HG03439 (cell line): ENCODE measurements at regions not wholly inside any gene's neighbourhood (a gene's known extent, or its start where the extent isn't known, plus 50 kb on each side); places are given as distances from the start of the nearest gene placed in this dataset.

ENCODE experiments used
- ATAC-seq: cut with Tn5 transposase; IDR thresholded peaks from one replicate; pipeline ENCODE4 v1.9.1; 2021; ENCODE audit warnings: mild to moderate bottlenecking, moderate library complexity; ENCODE audit not compliant: unreplicated experiment

DNA sequence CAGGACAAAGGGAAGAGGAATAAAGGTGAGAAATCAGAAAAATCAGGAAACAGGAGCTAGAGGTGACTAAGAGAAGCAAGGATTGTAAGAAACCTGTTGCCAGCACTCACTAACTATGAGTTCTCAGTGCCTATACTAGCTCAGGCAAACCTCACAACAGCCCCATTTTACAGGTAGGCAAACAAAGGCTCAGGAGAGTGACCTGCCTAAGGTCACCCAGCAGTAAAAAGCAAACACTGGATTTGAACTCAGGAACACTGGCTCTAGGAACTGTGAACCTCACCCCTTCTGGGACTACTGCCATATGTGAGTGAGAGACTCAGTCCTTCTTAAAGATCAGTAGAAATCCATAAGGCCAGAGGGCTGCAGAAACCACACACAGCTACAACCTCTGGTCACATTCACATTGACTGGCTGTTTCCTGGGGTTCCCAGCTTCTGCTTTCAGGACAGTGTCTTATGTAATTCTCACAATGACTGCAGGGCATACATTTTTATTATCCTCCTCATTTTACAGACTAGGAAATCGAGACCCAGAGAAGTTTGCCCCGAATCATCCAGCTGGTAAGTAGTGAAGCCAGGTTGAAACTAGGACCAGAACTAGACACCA, 80.7 kb upstream of the MAFB start:
- ATAC-seq: no peak

DNA sequence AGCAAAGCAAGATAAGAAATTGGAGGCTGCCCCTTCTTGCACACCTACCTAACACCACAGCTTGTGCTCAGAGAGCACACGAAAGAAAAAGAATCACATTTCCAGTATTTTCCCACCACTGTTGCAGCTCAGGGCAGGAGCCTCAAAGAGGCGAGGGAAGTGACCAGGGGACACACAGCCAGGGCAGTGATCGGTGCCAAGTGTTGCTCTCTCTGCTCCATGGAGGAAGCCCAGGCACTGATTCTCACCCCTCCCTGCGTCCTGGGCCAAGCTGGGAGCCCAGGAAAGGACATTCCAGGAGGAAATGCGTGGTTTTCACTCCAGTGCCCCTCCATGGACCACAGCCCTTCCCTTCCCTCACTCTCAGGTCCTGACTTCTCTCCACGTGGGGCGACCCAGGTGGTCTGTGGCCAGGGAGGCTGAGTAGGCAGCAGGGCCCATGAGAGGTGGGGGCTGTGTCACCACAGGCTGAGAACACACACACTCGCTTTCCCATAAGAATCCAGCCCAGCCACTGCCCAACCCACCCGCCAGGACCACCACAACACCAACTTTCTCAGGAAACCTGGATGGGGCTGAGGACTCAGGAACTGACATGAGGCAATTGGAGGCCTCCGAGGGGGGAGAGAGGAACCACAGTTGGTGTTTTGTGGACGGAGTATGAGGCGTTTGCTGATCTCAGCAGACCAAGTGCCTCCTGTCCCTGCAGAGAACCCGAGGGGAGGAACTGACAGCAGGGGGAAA, 81.7 kb upstream of the MAFB start:
- ATAC-seq: no peak

DNA sequence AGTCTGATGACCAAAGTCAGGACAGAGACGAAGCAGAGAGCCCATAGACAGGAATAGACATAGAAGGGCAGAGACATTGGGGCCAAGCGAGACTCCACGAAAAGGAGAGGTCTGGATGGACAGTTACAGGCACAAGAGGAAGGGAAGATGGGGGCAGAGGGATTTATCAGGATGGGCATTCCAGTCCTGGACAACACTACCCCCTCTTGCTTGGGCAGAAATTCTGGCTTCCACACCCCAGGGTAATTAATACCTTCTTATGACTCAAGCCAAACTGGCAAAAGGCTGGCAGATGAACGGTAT, 82.2 kb upstream of the MAFB start:
- ATAC-seq: no peak

DNA sequence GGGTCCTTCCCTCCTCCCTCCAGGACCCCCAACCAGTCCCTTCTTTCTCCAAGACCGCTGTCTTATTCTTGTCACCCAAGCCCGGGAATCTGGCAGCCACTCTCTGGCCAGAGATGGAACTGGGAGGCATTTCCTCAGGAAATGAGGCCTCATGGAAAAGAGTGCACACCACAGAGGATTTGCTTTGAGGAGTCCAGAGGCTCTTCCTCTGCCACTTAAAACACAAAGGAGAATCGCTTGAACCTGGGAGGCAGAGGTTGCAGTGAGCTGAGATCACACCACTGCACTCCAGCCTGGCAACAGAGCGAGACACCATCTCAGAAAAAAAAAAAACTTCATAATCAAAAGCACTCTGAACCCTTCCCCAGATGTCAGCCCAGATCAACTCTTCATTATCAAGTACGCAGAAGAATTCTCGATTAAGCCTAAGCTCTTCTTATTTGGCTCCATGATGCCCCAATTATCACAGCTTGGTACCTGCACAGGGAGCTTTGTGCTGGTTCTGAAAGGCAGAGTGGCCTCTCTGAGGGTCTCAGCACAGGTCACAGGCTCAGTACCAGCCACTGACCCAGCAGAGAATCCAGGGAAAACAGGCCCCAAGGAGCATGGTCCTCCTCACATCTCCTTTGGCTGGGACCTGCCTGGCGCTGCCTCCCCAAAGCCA, 82.9 kb upstream of the MAFB start:
- ATAC-seq: no peak

DNA sequence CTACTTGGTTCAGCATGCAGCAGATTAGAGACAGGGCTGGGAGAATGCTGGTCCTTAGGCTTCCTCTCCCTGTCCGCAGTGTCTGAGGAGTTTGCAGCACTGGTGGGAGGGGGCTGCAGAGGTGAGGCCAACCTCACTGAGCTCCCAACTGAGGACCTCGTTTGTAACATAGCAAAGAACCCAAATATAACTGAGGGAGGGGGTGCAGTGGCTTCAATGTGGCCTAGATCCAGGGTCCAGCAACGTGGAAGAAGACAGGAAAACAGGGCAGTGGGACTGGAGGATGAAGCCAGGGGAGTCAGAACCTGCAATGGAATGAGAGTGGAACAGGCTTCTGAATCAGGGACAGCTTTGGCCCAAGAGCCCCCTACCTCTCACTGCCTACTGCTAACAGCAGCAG, 84.3 kb upstream of the MAFB start:
- ATAC-seq: no peak

DNA sequence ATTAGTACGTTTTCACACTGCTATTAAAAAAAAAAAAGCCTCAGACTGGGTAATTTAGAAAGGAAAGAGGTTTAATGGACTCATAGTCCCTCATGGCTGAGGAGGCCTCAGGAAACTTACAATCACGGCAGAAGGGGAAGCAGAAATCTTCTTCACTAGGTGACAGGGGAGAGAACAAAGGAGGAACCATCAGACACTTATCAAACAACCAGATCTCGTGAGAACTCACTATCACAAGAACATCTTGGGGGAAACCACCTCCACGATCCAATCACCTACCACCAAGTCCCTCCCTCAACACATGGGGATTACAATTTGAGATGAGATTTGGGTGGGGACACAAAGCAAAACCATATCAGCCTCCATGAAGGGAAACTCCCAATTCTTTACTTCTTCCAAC, 85.2 kb upstream of the MAFB start:
- no peak for ATAC-seq

DNA sequence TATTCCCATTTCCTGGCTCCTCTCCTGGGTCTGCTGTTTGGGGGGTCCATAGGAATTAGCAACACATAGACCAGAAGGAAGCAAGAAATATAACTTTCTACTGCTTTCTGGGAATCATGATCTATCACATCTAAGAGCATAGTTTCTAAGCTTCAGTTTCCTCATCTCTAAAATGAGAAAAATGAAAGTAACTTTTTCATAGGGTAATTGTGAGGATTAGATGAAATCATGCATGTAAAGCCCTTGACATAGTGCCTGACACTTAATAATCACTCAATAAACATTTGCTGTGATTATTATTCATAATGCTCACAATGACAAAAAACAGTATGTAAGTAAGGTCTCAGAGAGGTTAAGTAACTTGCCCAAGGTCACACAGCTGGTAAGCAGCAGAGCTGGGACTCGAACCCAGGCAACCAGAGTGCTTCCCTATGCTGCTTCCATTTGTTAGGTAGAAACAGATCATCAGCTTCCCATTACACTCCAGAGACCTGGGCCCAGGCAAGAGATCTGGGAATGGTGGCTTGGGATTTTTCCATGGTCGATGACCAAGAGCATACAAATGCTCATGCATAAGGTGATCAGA, 86.6 kb upstream of the MAFB start:
- no peak for ATAC-seq

DNA sequence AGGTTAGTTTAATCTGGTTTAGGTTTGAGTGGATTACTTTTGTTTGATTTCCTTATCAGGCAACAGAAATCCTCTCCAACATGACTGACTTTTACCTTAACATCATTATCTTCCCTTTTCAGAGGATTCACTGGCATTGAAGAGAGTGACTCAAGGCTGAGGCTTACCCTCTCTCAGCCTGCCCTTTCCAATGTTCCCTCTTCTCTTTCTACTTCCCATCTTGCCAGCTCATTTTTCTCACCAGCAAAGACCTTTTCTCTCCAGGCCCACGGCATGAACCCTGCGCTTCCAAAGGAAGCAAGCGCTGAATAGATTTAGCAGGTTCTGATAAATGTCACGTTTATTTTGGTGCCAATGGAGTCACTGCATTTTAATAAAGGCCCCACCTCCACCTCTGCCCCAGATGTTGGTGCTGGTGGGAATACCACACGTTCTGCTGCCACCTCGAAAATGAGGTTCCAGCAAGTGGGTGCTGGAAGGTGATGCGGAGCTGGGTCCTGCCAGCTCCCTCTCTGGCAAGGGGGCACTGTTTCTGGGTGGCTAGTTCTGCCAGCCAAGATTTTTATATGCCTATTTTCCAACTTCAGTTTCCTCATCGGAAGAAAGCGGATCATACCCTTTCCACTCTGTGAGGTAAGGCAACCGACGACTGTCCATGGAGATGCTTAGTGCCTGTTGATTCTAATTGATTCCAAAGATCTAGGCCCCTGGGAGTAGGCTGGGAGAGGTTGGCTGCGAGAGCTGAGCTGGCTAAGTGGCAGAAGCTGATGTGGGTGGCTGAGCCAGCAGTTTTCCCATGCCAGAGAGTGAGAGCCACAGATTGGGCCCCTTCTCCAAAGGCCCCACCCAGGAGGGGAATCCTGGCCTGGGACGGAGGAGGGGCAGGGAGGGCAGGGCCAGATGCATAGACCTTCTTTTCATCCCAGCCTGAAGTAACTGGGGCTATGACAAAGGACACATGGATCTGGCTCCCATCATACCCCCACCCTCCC, 87.7 kb upstream of the MAFB start:
- no peak for ATAC-seq

DNA sequence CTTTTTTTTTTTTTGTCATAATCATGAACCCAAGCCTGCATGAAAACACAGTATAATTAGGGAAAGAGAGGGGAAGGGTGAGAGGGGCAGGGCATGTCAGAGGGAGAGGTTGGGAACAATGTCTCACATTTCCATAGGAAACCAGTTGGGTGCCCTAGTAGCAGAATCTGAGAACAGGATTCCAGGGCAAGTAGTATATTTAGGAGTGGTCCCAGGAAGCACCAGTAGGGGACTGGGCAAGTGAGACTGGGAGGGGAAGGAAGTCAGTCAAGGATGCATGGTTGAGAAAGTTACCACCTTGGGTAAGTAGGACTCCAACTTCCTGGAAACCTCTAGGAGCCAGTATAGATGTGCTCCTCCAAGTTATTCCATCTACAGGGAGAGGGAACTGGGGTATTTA, 88.6 kb upstream of the MAFB start:
- no peak for ATAC-seq

DNA sequence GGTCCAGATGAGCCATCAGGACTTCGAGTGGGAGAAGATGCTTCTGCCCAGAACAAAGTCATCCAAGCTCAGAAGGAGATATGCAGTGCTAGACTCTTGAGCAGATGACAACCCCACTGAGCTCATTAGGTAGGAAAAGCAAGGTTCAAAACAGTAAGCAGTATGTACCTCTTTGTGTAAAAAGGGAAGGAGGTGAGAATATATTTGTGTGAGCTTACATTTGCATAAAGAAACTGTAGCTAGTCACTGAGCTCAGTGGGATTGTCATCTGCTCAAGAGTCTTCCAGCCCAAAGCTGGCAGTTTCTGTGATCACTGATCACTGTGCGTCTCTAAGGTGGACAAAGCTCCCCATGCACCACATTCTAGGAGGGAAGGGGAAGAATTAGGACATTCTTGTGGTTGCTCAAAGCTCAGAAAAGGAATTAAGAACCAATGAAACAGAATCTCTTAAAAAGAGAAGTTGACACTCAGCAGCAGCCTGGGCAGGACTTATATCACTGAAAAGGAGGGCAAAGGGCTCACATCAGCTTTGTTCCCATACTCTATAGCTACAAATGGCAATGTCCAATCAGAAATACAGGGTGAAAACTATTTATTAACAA, 90.0 kb upstream of the MAFB start:
- ATAC-seq: no peak

DNA sequence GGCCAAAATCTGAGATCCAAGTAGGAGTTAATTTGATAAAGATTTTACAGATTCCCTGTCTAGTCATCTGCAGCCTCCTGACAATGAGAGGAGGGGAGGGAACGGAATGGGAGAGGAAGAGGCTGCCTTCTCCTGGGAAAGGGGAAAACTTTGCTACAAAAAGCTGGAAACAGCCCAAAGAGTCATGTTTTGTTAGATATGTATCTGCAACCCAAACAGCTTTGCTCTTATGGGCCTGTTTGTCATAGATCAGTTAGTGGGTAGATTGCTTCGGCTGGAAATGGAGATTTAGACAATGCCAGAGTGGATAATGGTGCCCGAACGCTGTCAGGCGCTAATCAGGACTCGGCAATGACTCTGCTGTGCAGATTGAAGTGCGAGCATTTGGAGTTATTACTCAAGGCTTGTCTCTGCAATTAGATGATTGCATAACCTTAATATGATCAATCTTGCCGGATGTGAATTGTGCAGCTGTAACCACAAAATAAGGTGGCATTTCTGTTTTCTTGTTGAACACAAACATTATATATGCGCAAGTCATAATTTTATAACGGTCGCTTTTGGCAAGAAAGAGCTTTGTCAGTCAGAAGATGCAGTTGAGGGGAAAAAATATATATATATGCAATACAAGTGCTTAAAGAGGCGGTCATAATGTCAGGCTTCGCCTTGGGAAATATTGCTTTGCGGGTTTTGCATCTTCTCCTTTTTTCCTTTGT, 92.4 kb upstream of the MAFB start:
- no peak for ATAC-seq

DNA sequence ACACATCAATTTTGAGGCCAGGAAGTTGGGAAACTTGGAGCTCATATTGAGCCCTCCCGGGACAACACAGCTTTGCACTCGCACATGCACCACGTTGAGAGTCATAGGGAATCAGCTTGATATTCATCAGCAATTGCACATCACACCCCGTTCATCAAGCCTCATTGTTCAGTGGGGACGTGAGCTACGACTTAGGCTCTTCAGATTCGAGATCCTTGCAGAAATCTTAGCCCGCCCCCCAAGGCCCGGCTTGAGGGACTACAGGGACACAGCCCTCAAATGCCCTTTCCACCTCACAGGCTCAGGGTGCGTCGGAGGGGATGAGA, 93.0 kb upstream of the MAFB start:
- no peak for ATAC-seq

DNA sequence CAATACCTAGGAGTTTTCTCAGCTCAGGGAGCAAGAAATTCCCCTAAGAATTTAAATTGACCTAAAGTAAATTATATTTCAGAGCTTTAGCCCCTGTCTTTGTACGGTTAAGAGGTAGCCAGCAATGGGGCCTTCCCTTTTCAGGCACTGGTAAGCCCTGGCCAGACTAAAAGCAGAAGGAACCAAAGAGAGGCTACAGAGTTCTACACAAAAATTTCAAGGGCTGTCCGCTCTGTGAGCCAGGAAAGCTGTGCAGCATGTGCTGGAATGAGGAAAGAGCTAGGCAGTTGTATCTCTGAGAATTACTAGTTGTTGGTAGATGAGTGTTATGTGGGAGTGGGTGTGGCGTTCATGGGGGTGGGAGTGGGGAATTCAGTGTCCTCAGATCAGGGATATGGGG, 96.3 kb upstream of the MAFB start:
- no peak for ATAC-seq

DNA sequence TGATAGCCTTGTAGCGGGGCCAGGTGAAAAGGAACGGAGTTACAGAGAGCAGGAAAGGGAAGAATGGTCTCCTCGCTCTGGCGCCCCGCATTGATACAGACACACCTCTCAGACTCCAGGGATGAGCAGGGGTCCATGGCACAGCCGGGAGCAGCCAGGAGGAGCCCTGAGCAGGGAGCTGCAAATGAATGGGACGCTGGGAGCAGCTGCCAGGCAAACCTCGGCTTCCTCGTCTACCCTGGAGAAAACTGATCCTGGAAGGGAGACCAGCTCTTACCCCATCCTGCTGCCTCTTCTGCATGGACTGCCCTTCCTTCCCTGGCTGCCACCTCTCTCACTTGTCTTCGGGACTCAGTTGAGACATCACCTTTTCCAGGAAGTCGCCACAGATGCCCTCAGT, 97.3 kb upstream of the MAFB start:
- ATAC-seq: no peak

DNA sequence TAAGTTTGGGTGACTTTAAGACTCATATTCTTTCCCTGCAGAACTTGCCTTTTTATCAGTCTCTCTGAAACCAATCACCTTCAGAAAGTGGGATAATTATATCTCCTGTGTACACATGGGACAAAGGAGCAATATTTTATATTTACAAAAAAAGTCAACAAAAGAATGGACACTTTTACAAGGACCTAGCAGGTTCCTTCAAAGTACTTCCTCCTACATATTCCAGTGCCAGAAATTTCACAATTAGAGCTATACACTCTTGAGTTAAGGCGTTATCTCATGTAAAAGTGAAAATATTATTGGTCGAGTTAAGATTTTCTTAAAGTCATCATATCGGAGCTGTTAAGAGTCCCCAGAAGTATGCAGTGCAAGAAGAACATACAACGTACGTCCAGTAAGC, 98.9 kb upstream of the MAFB start:
- ATAC-seq: no peak

DNA sequence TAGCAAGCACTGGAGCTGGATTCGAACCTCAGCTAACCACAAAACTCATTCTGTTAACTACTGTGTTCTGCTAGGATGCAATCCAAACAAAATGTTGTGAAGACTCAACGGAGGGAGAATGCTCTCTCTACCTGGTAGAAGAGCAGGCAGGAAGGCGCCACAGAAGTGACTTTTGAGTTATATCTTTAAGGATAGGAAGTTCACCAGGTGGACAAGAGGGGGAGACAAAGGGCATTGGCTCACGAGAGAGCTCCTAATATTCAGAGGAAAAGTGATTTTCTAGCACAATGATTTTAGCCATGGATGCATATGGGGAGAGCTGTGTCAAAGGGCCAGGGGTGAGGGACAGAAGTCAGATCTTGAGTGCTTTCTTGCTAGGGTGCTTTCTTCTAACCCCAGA, 108.4 kb upstream of the MAFB start:
- no peak for ATAC-seq

DNA sequence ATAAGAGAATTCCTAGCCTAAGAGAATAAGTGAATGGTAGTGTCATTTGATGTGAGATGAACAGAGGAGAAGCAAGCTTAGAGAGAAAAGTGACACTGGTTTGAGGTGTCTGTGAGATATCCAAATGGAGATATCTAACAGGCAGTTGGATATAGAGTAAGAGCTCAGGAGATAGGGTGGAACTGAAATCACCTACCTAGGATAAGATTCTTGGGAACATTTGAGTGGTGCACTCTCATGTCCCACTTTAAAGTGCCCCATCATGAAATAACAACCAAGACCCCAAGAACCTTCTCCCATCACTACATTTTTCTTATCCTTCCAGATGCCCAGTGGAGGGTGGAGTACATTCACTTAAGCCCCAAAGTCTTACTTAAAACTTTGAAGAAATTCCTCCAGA, 109.0 kb upstream of the MAFB start:
- no peak for ATAC-seq

DNA sequence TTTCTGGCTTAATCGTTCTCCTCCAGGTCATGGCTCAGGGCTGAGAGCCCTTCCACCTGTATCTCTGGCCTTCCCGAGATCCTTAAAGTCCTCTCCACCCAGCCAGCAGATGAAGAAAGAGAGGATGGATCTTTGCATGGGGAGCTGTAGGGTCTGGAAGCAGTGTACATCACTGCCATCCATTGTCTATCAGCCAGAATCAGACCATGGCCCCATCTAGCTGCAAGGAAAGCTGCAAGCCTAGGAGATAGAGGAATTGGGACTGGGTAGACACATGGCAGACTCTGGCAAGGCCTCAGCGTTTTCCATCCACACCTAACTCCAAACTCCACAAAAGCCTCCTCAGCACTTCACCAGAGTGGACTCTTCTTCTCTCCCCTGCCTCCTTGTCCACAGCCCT, 113.8 kb upstream of the MAFB start:
- no peak for ATAC-seq

DNA sequence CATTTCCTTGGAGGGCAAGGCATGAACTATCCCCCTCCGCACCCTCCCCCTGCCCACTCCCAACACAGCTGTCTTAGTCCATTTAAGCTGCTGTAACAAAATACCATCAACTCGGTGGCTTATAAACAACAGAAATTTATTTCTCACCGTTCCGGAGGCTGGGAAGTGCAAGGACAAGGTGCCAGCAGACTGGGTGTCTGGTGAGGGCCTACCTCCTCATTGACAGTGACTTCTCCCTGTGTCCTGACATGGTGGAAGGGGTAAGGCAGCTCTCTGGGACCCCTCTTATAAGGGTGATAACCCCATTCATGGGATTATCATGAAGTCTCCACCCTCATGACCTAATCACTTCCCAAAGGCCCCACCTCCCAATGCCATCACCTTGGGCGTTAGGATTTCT, 114.3 kb upstream of the MAFB start:
- ATAC-seq: no peak

DNA sequence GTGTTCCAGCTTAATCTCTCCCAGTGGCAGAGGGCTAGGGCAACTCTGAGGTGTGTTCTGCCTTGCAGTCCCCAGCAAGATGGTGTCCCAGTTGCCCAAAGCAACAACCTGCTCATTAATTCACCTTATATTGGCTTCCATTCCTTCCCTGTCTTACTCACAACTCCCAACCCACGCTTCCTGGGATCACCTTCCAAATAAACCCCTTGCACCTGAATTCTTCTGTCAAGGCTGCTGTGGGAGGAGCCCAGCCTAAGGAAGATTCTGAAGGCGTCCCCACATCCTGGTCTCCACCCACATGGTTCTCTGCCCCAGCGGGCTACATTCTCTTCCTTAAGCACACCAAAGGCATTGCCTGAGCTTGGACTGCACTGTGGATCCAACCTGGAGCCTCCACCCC, 116.6 kb upstream of the MAFB start:
- ATAC-seq: no peak
